Activated CD4-positive, alpha-beta T cell treated with anti-CD3 and anti-CD28 coated beads for 48 hours (primary cell): ENCODE measurements at regions not wholly inside any gene's neighbourhood (a gene's known extent, or its start where the extent isn't known, plus 50 kb on each side); places are given as distances from the start of the nearest gene placed in this dataset.
"Not testable (repeated sequence)": the region's sequence is repeated elsewhere in the genome, so short reads cannot be mapped to it uniquely, and the experiment has no call there.

Source experiments
- DNase-seq: peaks from one replicate; pipeline ENCODE4 v3.0.0-alpha.2; 2020

- no peak for DNase-seq
Observed at GRCh38 chr1:21385022-21385421, 54.9 kb upstream of the NBPF3 start.

- DNase-seq: no peak
Observed at GRCh38 chr1:21384620-21385019, 55.3 kb upstream of the NBPF3 start.

- DNase-seq: no peak
Observed at GRCh38 chr1:21383785-21384401, 56.0 kb upstream of the NBPF3 start.

- DNase-seq: no peak
Observed at GRCh38 chr1:21381354-21381753, 58.6 kb upstream of the NBPF3 start.

- DNase-seq: not testable (repeated sequence)
Observed at GRCh38 chr1:21380147-21380546, 59.8 kb upstream of the NBPF3 start.

- DNase-seq: no peak
Observed at GRCh38 chr1:21379571-21379970, 60.4 kb upstream of the NBPF3 start.

- peak; percentile 16 for DNase-seq
Observed at GRCh38 chr1:21378705-21379494, 61.0 kb upstream of the NBPF3 start.

GRCh38 chr1:21372383-21372782, 67.6 kb upstream of the NBPF3 start:
- DNase-seq: no peak

GRCh38 chr1:21369905-21370304, 70.0 kb upstream of the NBPF3 start:
- no peak for DNase-seq

GRCh38 chr1:21368515-21369289, 71.2 kb upstream of the NBPF3 start:
- DNase-seq: peak; percentile 65

GRCh38 chr1:21367973-21368514, 71.9 kb upstream of the NBPF3 start:
- DNase-seq: not testable (repeated sequence)

GRCh38 chr1:21366288-21366687, 73.6 kb upstream of the NBPF3 start:
- DNase-seq: no peak

GRCh38 chr1:21365036-21365435, 74.8 kb upstream of the ECE1 start:
- DNase-seq: no peak

- no peak for DNase-seq
Observed at GRCh38 chr1:21362096-21362495, 71.8 kb upstream of the ECE1 start.

- no peak for DNase-seq
Observed at GRCh38 chr1:21361506-21361905, 71.2 kb upstream of the ECE1 start.

- no peak for DNase-seq
Observed at GRCh38 chr1:21357161-21357560, 66.9 kb upstream of the ECE1 start.

GRCh38 chr1:21355956-21356355, 65.7 kb upstream of the ECE1 start:
- DNase-seq: peak; percentile 27

GRCh38 chr1:21352586-21352985, 62.3 kb upstream of the ECE1 start:
- DNase-seq: no peak

GRCh38 chr1:21351901-21352300, 61.6 kb upstream of the ECE1 start:
- no peak for DNase-seq

GRCh38 chr1:21350202-21350885, 60.1 kb upstream of the ECE1 start:
- DNase-seq: no peak

- DNase-seq: no peak
Observed at GRCh38 chr1:21349693-21350092, 59.4 kb upstream of the ECE1 start.

GRCh38 chr1:21347072-21347581, 56.9 kb upstream of the ECE1 start:
- DNase-seq: no peak
